IMR-90 (cell line): ENCODE measurements at regions not wholly inside any gene's neighbourhood (a gene's known extent, or its start where the extent isn't known, plus 50 kb on each side); places are given as distances from the start of the nearest gene placed in this dataset.

ENCODE experiments used
- ATAC-seq: fragments of 200-7000 bp; cut with Tn5 transposase; 2 replicates; pipeline ENCODE4 v1.9.1; 2020; ENCODE audit warnings: low read depth, mild to moderate bottlenecking, moderate library complexity
- BruUV-seq: library from RNA; stranded (reverse); fragments of 400-500 nt; replicated peaks from 2 replicates; lab custom pipeline; 2021; lab: Mats Ljungman, UMichigan
- CTCF ChIA-PET: fragments of 300-600 bp; formaldehyde crosslinking; extraction: SDS; loops from one replicate; lab custom pipeline; 2021; ENCODE audit warnings: antibody characterized with exemption; lab: Yijun Ruan, JAX
- POLR2A ChIA-PET: fragments of 300-600 bp; sonication (Branson Sonifier 250); formaldehyde crosslinking; loops from one replicate; lab custom pipeline; 2022; ENCODE audit warnings: antibody characterized with exemption; ENCODE audit not compliant: unreplicated experiment; lab: Charles Lee
- DNase-seq: peaks from one replicate; pipeline ENCODE4 v3.0.0; 2013
- H2AFZ ChIP-seq: replicated peaks from 2 replicates; pipeline ENCODE3; 2013; ENCODE audit warnings: low read length, mild to moderate bottlenecking; ENCODE audit not compliant: poor library complexity
- H2AK5ac ChIP-seq: 2 replicates; pipeline ENCODE4 v1.6.1; 2013; ENCODE audit warnings: low read depth, low read length, inconsistent platforms
- H2AK9ac ChIP-seq: replicated peaks from 2 replicates; pipeline ENCODE3; 2013; ENCODE audit warnings: mild to moderate bottlenecking, low read depth, low read length, moderate library complexity; ENCODE audit not compliant: poor library complexity
- H2BK120ac ChIP-seq: 2 replicates; pipeline ENCODE4 v1.6.1; 2013; ENCODE audit warnings: low read depth, low read length, inconsistent platforms
- H2BK15ac ChIP-seq: 3 replicates; pipeline ENCODE4 v1.6.1; 2013; ENCODE audit warnings: low read depth, low read length, inconsistent platforms
- H2BK20ac ChIP-seq: 2 replicates; pipeline ENCODE4 v1.6.1; 2013; ENCODE audit warnings: low read depth, mild to moderate bottlenecking, inconsistent platforms, low read length, moderate library complexity
- H2BK5ac ChIP-seq: 2 replicates; pipeline ENCODE4 v1.6.1; 2013; ENCODE audit warnings: mild to moderate bottlenecking, low read depth, low read length, inconsistent platforms; ENCODE audit not compliant: poor library complexity, severe bottlenecking
- H3K14ac ChIP-seq: replicated peaks from 2 replicates; pipeline ENCODE4 v1.6.1; 2013; ENCODE audit warnings: low read depth, low read length, inconsistent platforms
- H3K18ac ChIP-seq: 2 replicates; pipeline ENCODE4 v1.6.1; 2013; ENCODE audit warnings: low read depth, low read length, control low read depth
- H3K23ac ChIP-seq: 2 replicates; pipeline ENCODE4 v1.6.1; 2013; ENCODE audit warnings: low read depth, low read length, inconsistent platforms
- H3K27ac ChIP-seq: 2 replicates; pipeline ENCODE4 v1.5.1; 2013; ENCODE audit warnings: mild to moderate bottlenecking, control low read depth, low read length; ENCODE audit not compliant: insufficient read depth
- H3K27me3 ChIP-seq: 2 replicates; pipeline ENCODE4 v1.6.1; 2013; ENCODE audit warnings: low read length; ENCODE audit not compliant: control insufficient read depth, insufficient read depth
- H3K36me3 ChIP-seq: 2 replicates; pipeline ENCODE4 v1.6.1; 2013; ENCODE audit warnings: low read length, mixed read lengths; ENCODE audit not compliant: control insufficient read depth, insufficient read depth
- H3K4ac ChIP-seq: 2 replicates; pipeline ENCODE4 v1.6.1; 2013; ENCODE audit warnings: low read depth, low read length, inconsistent platforms
- H3K4me1 ChIP-seq: 2 replicates; pipeline ENCODE4 v1.6.1; 2013; ENCODE audit warnings: low read length, mixed read lengths; ENCODE audit not compliant: control insufficient read depth, insufficient read depth
- H3K4me2 ChIP-seq: 2 replicates; pipeline ENCODE4 v1.6.1; 2013; ENCODE audit warnings: low read depth, mild to moderate bottlenecking, control low read depth, low read length, moderate library complexity
- H3K4me3 ChIP-seq: 2 replicates; pipeline ENCODE4 v1.5.1; 2013; ENCODE audit warnings: low read depth, mild to moderate bottlenecking, control low read depth, low read length, moderate library complexity; ENCODE audit not compliant: insufficient read depth
- H3K56ac ChIP-seq: 2 replicates; pipeline ENCODE4 v1.6.1; 2013; ENCODE audit warnings: low read length, inconsistent platforms; ENCODE audit not compliant: insufficient read depth; ENCODE audit errors: extremely low read depth
- H3K79me1 ChIP-seq, 2 experiments: 2 replicates each; pipeline ENCODE4 v1.6.1; 2013; ENCODE audit warnings: low read length in 2 of 2, inconsistent platforms in 1 of 2, low read depth in 1 of 2
- H3K9ac ChIP-seq: 2 replicates; pipeline ENCODE4 v1.6.1; 2013; ENCODE audit warnings: low read depth, low read length, control low read depth
- H3K9me1 ChIP-seq: 2 replicates; pipeline ENCODE4 v1.6.1; 2013; ENCODE audit warnings: low read length, inconsistent platforms; ENCODE audit not compliant: insufficient read depth
- H3K9me3 ChIP-seq: 2 replicates; pipeline ENCODE4 v1.6.1; 2013; ENCODE audit warnings: low read length; ENCODE audit not compliant: control insufficient read depth, insufficient read depth
- H4K20me1 ChIP-seq: 2 replicates; pipeline ENCODE4 v1.6.1; 2013; ENCODE audit warnings: low read length, inconsistent platforms; ENCODE audit not compliant: insufficient read depth
- H4K5ac ChIP-seq: 2 replicates; pipeline ENCODE4 v1.6.1; 2013; ENCODE audit warnings: mild to moderate bottlenecking, low read depth, low read length, control low read depth
- H4K8ac ChIP-seq, 2 experiments: 2 replicates each; pipeline ENCODE4 v1.6.1; 2013; ENCODE audit warnings: low read depth in 2 of 2, low read length in 2 of 2, control low read depth in 1 of 2, inconsistent platforms in 1 of 2
- H4K91ac ChIP-seq: 2 replicates; pipeline ENCODE4 v1.6.1; 2013; ENCODE audit warnings: low read depth, low read length, inconsistent platforms; ENCODE audit not compliant: insufficient read depth
- CEBPB ChIP-seq: IDR thresholded peaks from 2 replicates; pipeline ENCODE4 v1.6.1; 2012; ENCODE audit warnings: low read depth, low read length, improper control_type of control experiment
- CTCF ChIP-seq: conservative IDR thresholded peaks from 2 replicates; pipeline ENCODE4 v1.5.1; 2012; ENCODE audit warnings: mild to moderate bottlenecking, low read depth, low read length, improper control_type of control experiment
- FOS ChIP-seq: fragments of 150-350 bp; IDR thresholded peaks from 2 replicates; pipeline ENCODE4 v1.6.1; 2016; ENCODE audit warnings: low read depth, low read length
- NFE2L2 ChIP-seq: fragments of 150-350 bp; IDR thresholded peaks from 2 replicates; pipeline ENCODE4 v1.6.1; 2016; ENCODE audit warnings: low read depth, mild to moderate bottlenecking, low read length
- RFX5 ChIP-seq: IDR thresholded peaks from 2 replicates; pipeline ENCODE4 v1.8.0; 2012; ENCODE audit warnings: low read depth, mild to moderate bottlenecking, low read length, moderate library complexity
- USF2 ChIP-seq: fragments of 150-350 bp; IDR thresholded peaks from 2 replicates; pipeline ENCODE4 v1.6.1; 2017; ENCODE audit warnings: mild to moderate bottlenecking, antibody characterized with exemption, low read length, low read depth
- WGBS, 2 experiments: methylation state at CpG; one replicate each; pipeline versions ENCODE4 v1.1.5 to v1.1.7; 2013; ENCODE audit warnings: missing lambda C conversion rate in 2 of 2; ENCODE audit not compliant: insufficient read length in 1 of 2; ENCODE audit errors: extremely low coverage in 2 of 2; 5-methylcytosine and 5-hydroxymethylcytosine counted together
- dilution Hi-C: fragments of 300-500 bp; cut with HindIII; formaldehyde crosslinking; loops from one replicate; pipeline ENCODE4 v1.14.3; 2018; ENCODE audit warnings: low sequenced_read_pairs; ENCODE audit not compliant: unreplicated experiment
- in situ Hi-C: fragments of 300-500 bp; cut with MboI; formaldehyde crosslinking; loops from 3 replicates; pipeline ENCODE4 v1.14.3; 2019; ENCODE audit warnings: low sequenced_read_pairs, inconsistent platforms, mixed read lengths
- intact Hi-C: fragments of 100-400 bp; cut with micrococcal nuclease; formaldehyde crosslinking; loops from 2 replicates; pipeline ENCODE4 v1.10.0; 2022

GRCh38 chr2:173708806-173709205, 256.4 kb downstream of the SP3 start:
- H3K18ac ChIP-seq: no peak overlapping the region
- H3K56ac ChIP-seq: no peak overlapping the region
- H2BK20ac ChIP-seq: no peak overlapping the region
- no peak overlapping the region for H2AK5ac ChIP-seq
- H3K27ac ChIP-seq: no peak overlapping the region
- no peak overlapping the region for H4K8ac ChIP-seq
- WGBS, 2 experiments: no CpG with 5 or more reads among the region's 5 CpGs
- no peak overlapping the region for H3K4me2 ChIP-seq
- H2AK9ac ChIP-seq: no peak overlapping the region
- H3K14ac ChIP-seq: no peak overlapping the region
- TF ChIP-seq USF2: no peak
- no peak for TF ChIP-seq FOS
- no peak for TF ChIP-seq NFE2L2
- no peak for TF ChIP-seq CTCF
- TF ChIP-seq RFX5: no peak
- no peak for TF ChIP-seq CEBPB
- H3K9me1 ChIP-seq: no peaks in the 10 kb centered on the region
- H4K91ac ChIP-seq: no peak overlapping the region
- no peak overlapping the region for H2BK120ac ChIP-seq
- H3K4ac ChIP-seq: no peak overlapping the region
- no peaks in the 10 kb centered on the region for H3K36me3 ChIP-seq
- H2AFZ ChIP-seq: no peak overlapping the region
- peak; percentile 1 for DNase-seq
- H3K4me1 ChIP-seq: no peaks in the 10 kb centered on the region
- intact Hi-C loops (no loop called here), dilution Hi-C loops (no loop called here), in situ Hi-C loops (no loop called here)
- H3K27me3 ChIP-seq: peaks cover 6% of the 10 kb centered on the region
- no peak overlapping the region for H2BK5ac ChIP-seq
- ChIA-PET POLR2A (no interaction called here), CTCF (no interaction called here)
- H3K4me3 ChIP-seq: no peak overlapping the region
- H4K20me1 ChIP-seq: no peaks in the 10 kb centered on the region
- peaks cover 2% of the 10 kb centered on the region; the same call in 1 of the 2 replicates for H3K9me3 ChIP-seq
- no peak overlapping the region for H3K23ac ChIP-seq
- ATAC-seq: no peak
- BruUV-seq: no TSS peak
- H3K79me1 ChIP-seq: no peaks in the 10 kb centered on the region
- no peak overlapping the region for H4K5ac ChIP-seq
- no peak overlapping the region for H3K9ac ChIP-seq
- no peak overlapping the region for H2BK15ac ChIP-seq
